ENCODE measurements at regions not wholly inside any gene's neighbourhood (a gene's known extent, or its start where the extent isn't known, plus 50 kb on each side); places are given as distances from the start of the nearest gene placed in this dataset.

GRCh38 chr12:73585136-73585535 is 952.5 kb upstream of the ATXN7L3B start:
- intact Hi-C loops (cut with DNase I, micrococcal nuclease) = no loop called here
- H3K27ac ChIP-seq (ENCODE audit: low read depth in 1 of 2, low read length in 2 of 2) = no peak overlapping the region
- no peak overlapping the region for H3K4me3 ChIP-seq (ENCODE audit: low read length)
- DNase-seq (no peak), ATAC-seq (ENCODE audit: poor library complexity) (no peak)
- peaks cover 6 to 10% of the 10 kb centered on the region in 2 experiments for H3K9me3 ChIP-seq (ENCODE audit: control insufficient read depth in 1 of 2, insufficient read depth in 1 of 2, low read length in 2 of 2)
- no peak for TF ChIP-seq CTCF (IDR thresholded peaks at IDR 0.05)
- POLR2A ChIA-PET = no interaction called here
- H3K27me3 ChIP-seq (ENCODE audit: control insufficient read depth in 1 of 2, insufficient read depth in 2 of 2, low read length in 2 of 2) = no peaks in the 10 kb centered on the region
- Mint-ChIP-seq H3K27me3 (no peaks in the 10 kb centered on the region), H3K4me1 (ENCODE audit: low read depth) (no peaks in the 10 kb centered on the region), H3K27ac (no peak overlapping the region), H3K36me3 (ENCODE audit: low read depth) (no peaks in the 10 kb centered on the region), H3K9me3 (peaks cover 12% of the 10 kb centered on the region), H3K4me3 (no peak overlapping the region)
- CTCF ChIA-PET = no interaction called here
- H3K36me3 ChIP-seq (ENCODE audit: insufficient read depth, low read length) = no peaks in the 10 kb centered on the region
- H3K4me1 ChIP-seq (ENCODE audit: insufficient read depth, low read length) = no peaks in the 10 kb centered on the region

GRCh38 chr12:73589220-73589619 is 948.4 kb upstream of the ATXN7L3B start:
- Mint-ChIP-seq H3K4me1 (ENCODE audit: low read depth) (no peaks in the 10 kb centered on the region), H3K9me3 (peaks cover 4% of the 10 kb centered on the region), H3K4me3 (no peak overlapping the region), H3K36me3 (ENCODE audit: low read depth) (no peaks in the 10 kb centered on the region), H3K27me3 (no peaks in the 10 kb centered on the region), H3K27ac (no peak overlapping the region)
- no peak for DNase-seq
- H3K27ac ChIP-seq (ENCODE audit: low read depth in 1 of 2, low read length in 2 of 2) = no peak overlapping the region
- ChIA-PET CTCF (no interaction called here), POLR2A (no interaction called here)
- H3K9me3 ChIP-seq (ENCODE audit: control insufficient read depth in 1 of 2, insufficient read depth in 1 of 2, low read length in 2 of 2) = peaks cover 5 to 6% of the 10 kb centered on the region in 2 experiments
- no peak overlapping the region for H3K4me3 ChIP-seq (ENCODE audit: low read length)
- H3K27me3 ChIP-seq (ENCODE audit: control insufficient read depth in 1 of 2, insufficient read depth in 2 of 2, low read length in 2 of 2) = no peaks in the 10 kb centered on the region
- intact Hi-C loops (cut with DNase I, micrococcal nuclease) = no loop called here
- H3K4me1 ChIP-seq (ENCODE audit: insufficient read depth, low read length) = no peaks in the 10 kb centered on the region
- ATAC-seq (ENCODE audit: poor library complexity) = no peak
- H3K36me3 ChIP-seq (ENCODE audit: insufficient read depth, low read length) = no peaks in the 10 kb centered on the region
- no peak for TF ChIP-seq CTCF (IDR thresholded peaks at IDR 0.05)

DNA sequence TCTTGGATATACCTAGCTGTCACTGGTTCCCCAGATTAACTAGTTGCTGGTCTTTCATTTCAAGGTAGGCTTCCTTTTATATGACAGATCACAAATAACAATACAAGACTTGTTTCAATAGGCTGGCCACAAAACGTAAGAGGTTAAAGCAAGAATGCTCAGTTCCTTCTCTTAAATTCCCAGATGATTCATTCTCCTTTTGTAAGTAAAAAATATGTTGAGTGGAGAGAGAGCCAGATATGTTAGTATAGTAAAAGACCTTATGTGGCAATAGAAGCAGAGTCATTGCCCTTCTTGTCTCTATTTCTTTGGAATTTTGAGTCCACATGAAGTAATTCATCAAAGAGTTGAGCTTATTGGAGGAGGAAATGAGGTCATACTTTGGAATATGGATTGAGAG is 939.0 kb upstream of the ATXN7L3B start:
- Histone ChIP-seq H3K9me3 (ENCODE audit: control insufficient read depth in 1 of 2, insufficient read depth in 1 of 2, low read length in 2 of 2) (no peaks in the 10 kb centered on the region), H3K4me3 (ENCODE audit: low read length) (no peak overlapping the region), H3K4me1 (ENCODE audit: insufficient read depth, low read length) (no peaks in the 10 kb centered on the region), H3K27me3 (ENCODE audit: control insufficient read depth in 1 of 2, insufficient read depth in 2 of 2, low read length in 2 of 2) (no peaks in the 10 kb centered on the region), H3K27ac (ENCODE audit: low read depth in 1 of 2, low read length in 2 of 2) (no peak overlapping the region), H3K36me3 (ENCODE audit: insufficient read depth, low read length) (no peaks in the 10 kb centered on the region)
- Mint-ChIP-seq H3K9me3 (peaks cover 3% of the 10 kb centered on the region), H3K27me3 (no peaks in the 10 kb centered on the region), H3K36me3 (ENCODE audit: low read depth) (no peaks in the 10 kb centered on the region), H3K27ac (no peak overlapping the region), H3K4me3 (no peak overlapping the region), H3K4me1 (ENCODE audit: low read depth) (no peaks in the 10 kb centered on the region)
- no peak for TF ChIP-seq CTCF (IDR thresholded peaks at IDR 0.05)
- ChIA-PET CTCF (no interaction called here), POLR2A (no interaction called here)
- intact Hi-C loops (cut with DNase I, micrococcal nuclease) = no loop called here
- no peak for DNase-seq
- no peak for ATAC-seq (ENCODE audit: poor library complexity)
